ENCODE measurements at regions not wholly inside any gene's neighbourhood (a gene's known extent, or its start where the extent isn't known, plus 50 kb on each side); places are given as distances from the start of the nearest gene placed in this dataset.

- Histone ChIP-seq H3K4me1 (ENCODE audit: control insufficient read depth, insufficient read depth, low read length) (no peaks in the 10 kb centered on the region), H3K9me3 (ENCODE audit: control insufficient read depth, insufficient read depth, low read depth, low read length) (peaks cover 5% of the 10 kb centered on the region; the same call in 1 of the 2 replicates), H3K4me3 (ENCODE audit: low read depth in 2 of 2, low read length in 2 of 2) (no peak overlapping the region), H3K36me3 (ENCODE audit: control insufficient read depth, insufficient read depth, low read length) (no peaks in the 10 kb centered on the region), H3K27me3 (ENCODE audit: control insufficient read depth, insufficient read depth, low read length) (no peaks in the 10 kb centered on the region), H3K27ac (ENCODE audit: low read length) (no peak overlapping the region)
- DNase-seq (ENCODE audit: low read depth, low spot score) = no peak
- ChIA-PET POLR2A (no interaction called here), CTCF (no interaction called here)
- BruUV-seq (replicated peaks) = no TSS peak
- TF ChIP-seq TCF7L2 (IDR thresholded peaks at IDR 0.05; ENCODE audit: low read depth, low read length) (no peak), POLR2AphosphoS5 (IDR thresholded peaks at IDR 0.05; ENCODE audit: low read depth, low read length) (no peak), SIN3A (IDR thresholded peaks at IDR 0.05; ENCODE audit: borderline replicate concordance, insufficient read depth, low read depth, low read length) (no peak)
- TF ChIP-seq, protein P1, sequence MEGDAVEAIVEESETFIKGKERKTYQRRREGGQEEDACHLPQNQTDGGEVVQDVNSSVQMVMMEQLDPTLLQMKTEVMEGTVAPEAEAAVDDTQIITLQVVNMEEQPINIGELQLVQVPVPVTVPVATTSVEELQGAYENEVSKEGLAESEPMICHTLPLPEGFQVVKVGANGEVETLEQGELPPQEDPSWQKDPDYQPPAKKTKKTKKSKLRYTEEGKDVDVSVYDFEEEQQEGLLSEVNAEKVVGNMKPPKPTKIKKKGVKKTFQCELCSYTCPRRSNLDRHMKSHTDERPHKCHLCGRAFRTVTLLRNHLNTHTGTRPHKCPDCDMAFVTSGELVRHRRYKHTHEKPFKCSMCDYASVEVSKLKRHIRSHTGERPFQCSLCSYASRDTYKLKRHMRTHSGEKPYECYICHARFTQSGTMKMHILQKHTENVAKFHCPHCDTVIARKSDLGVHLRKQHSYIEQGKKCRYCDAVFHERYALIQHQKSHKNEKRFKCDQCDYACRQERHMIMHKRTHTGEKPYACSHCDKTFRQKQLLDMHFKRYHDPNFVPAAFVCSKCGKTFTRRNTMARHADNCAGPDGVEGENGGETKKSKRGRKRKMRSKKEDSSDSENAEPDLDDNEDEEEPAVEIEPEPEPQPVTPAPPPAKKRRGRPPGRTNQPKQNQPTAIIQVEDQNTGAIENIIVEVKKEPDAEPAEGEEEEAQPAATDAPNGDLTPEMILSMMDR (IDR thresholded peaks at IDR 0.05) = no peak
- TF ChIP-seq, protein P2, sequence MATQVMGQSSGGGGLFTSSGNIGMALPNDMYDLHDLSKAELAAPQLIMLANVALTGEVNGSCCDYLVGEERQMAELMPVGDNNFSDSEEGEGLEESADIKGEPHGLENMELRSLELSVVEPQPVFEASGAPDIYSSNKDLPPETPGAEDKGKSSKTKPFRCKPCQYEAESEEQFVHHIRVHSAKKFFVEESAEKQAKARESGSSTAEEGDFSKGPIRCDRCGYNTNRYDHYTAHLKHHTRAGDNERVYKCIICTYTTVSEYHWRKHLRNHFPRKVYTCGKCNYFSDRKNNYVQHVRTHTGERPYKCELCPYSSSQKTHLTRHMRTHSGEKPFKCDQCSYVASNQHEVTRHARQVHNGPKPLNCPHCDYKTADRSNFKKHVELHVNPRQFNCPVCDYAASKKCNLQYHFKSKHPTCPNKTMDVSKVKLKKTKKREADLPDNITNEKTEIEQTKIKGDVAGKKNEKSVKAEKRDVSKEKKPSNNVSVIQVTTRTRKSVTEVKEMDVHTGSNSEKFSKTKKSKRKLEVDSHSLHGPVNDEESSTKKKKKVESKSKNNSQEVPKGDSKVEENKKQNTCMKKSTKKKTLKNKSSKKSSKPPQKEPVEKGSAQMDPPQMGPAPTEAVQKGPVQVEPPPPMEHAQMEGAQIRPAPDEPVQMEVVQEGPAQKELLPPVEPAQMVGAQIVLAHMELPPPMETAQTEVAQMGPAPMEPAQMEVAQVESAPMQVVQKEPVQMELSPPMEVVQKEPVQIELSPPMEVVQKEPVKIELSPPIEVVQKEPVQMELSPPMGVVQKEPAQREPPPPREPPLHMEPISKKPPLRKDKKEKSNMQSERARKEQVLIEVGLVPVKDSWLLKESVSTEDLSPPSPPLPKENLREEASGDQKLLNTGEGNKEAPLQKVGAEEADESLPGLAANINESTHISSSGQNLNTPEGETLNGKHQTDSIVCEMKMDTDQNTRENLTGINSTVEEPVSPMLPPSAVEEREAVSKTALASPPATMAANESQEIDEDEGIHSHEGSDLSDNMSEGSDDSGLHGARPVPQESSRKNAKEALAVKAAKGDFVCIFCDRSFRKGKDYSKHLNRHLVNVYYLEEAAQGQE (IDR thresholded peaks at IDR 0.05; ENCODE audit: insufficient read depth in 1 of 2, low read depth in 2 of 2, low read length in 1 of 2) = no peak
- intact Hi-C loops (cut with micrococcal nuclease; ENCODE audit: unreplicated experiment) (no loop called here), in situ Hi-C loops (cut with HindIII; ENCODE audit: low pct_unique_long_range_greater_than_20kb, low sequenced_read_pairs) (no loop called here)
- no peak for ATAC-seq
Observed at GRCh38 chr10:57769298-57769697, 498.4 kb downstream of the IPMK start.

GRCh38 chr10:57759777-57760176 is 507.9 kb downstream of the IPMK start:
- Histone ChIP-seq H3K4me3 (ENCODE audit: low read depth in 2 of 2, low read length in 2 of 2) (no peak overlapping the region), H3K27me3 (ENCODE audit: control insufficient read depth, insufficient read depth, low read length) (no peaks in the 10 kb centered on the region), H3K9me3 (ENCODE audit: control insufficient read depth, insufficient read depth, low read depth, low read length) (no peaks in the 10 kb centered on the region), H3K36me3 (ENCODE audit: control insufficient read depth, insufficient read depth, low read length) (no peaks in the 10 kb centered on the region), H3K4me1 (ENCODE audit: control insufficient read depth, insufficient read depth, low read length) (no peaks in the 10 kb centered on the region), H3K27ac (ENCODE audit: low read length) (no peak overlapping the region)
- no TSS peak for BruUV-seq (replicated peaks)
- TF ChIP-seq POLR2AphosphoS5 (IDR thresholded peaks at IDR 0.05; ENCODE audit: low read depth, low read length) = no peak
- TF ChIP-seq, protein P1 (IDR thresholded peaks at IDR 0.05) = no peak
- TF ChIP-seq TCF7L2 (IDR thresholded peaks at IDR 0.05; ENCODE audit: low read depth, low read length) = no peak
- TF ChIP-seq, protein P2 (IDR thresholded peaks at IDR 0.05; ENCODE audit: insufficient read depth in 1 of 2, low read depth in 2 of 2, low read length in 1 of 2) = no peak
- TF ChIP-seq SIN3A (IDR thresholded peaks at IDR 0.05; ENCODE audit: borderline replicate concordance, insufficient read depth, low read depth, low read length) = no peak
- in situ Hi-C loops (cut with HindIII; ENCODE audit: low pct_unique_long_range_greater_than_20kb, low sequenced_read_pairs) = no loop called here
- ChIA-PET POLR2A (no interaction called here), CTCF (no interaction called here)
- intact Hi-C loops (cut with micrococcal nuclease; ENCODE audit: unreplicated experiment) = no loop called here
- no peak for DNase-seq (ENCODE audit: low read depth, low spot score)
- ATAC-seq = no peak

All from Panc1 (cell line).